ENCODE measurements at regions not wholly inside any gene's neighbourhood (a gene's known extent, or its start where the extent isn't known, plus 50 kb on each side); places are given as distances from the start of the nearest gene placed in this dataset.

DNA sequence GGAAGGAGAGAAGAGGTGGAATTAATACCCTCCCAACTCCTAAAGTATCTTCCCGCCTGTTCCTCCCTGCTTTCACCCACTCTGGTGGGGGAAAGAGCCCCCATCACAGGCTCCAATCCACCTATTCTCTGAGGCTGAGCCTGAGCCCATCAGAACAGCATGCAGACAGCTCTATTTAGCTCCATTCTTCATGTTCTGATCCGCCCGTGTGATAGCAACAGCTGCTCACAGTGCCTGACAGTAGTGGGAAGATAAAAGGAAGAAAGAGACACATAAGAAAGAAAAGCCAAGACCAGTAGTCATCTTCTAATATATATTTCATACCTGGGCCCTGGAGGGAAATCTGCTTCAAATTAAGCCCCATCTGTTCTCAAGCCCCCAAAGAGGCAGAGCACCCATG is 80.3 kb upstream of the AKIP1 start:
- Histone ChIP-seq H3F3A (replicated peaks; ENCODE audit: insufficient read depth) (peaks cover 25% of the 10 kb centered on the region), H2AFZ (ENCODE audit: low read depth) (no peak overlapping the region), H3K4me3 (ENCODE audit: low read depth in 2 of 2, low read length in 1 of 2) (no peak overlapping the region), H3K27me3 (ENCODE audit: insufficient read depth) (no peaks in the 10 kb centered on the region), H3K27ac (ENCODE audit: low read depth in 2 of 2, low read length in 1 of 2) (no peak overlapping the region; a peak in 1 of 4 replicates), H4K20me1 (ENCODE audit: insufficient read depth) (no peaks in the 10 kb centered on the region), H3K4me1 (ENCODE audit: control insufficient read depth in 1 of 2, insufficient read depth in 2 of 2, low read depth in 1 of 2, low read length in 1 of 2) (peaks cover 35 to 36% of the 10 kb centered on the region in 2 experiments), H3K36me3 (replicated peaks in 1 of 2; ENCODE audit: control insufficient read depth in 1 of 2, insufficient read depth in 2 of 2, low read length in 1 of 2) (peaks cover 2 to 6% of the 10 kb centered on the region in 2 experiments), H3K9ac (no peak overlapping the region), H3K9me2 (no peaks in the 10 kb centered on the region), H3K4me2 (no peak overlapping the region), H3K9me3 (no peaks in the 10 kb centered on the region), H3K79me2 (ENCODE audit: insufficient read depth) (peaks cover 16% of the 10 kb centered on the region; the same call in 1 of the 2 replicates)
- ChIA-PET CTCF (interaction anchor here (0.6 to 0.9 kb wide), 2 partner anchors 12 to 36 kb away, joined by 3 read pairs; no protein-coding TSS in a partner anchor), POLR2A (interaction anchor here (0.6 to 1.2 kb wide), 2 partner anchors 41 to 142 kb away, joined by 3 read pairs; no protein-coding TSS in a partner anchor)
- peak; percentile 31; the same call in 1 of the 2 replicates for TF ChIP-seq GATA2 (CRISPR knock-in tag; IDR thresholded peaks at IDR 0.05)
- TF ChIP-seq EZH2phosphoT487 (IDR thresholded peaks at IDR 0.05; ENCODE audit: borderline replicate concordance, low read depth): no peak
- 93% methylated on average over 3 of the region's 3 CpGs for WGBS (ENCODE audit: low lambda C conversion rate)
- no peak for DNase-seq

DNA sequence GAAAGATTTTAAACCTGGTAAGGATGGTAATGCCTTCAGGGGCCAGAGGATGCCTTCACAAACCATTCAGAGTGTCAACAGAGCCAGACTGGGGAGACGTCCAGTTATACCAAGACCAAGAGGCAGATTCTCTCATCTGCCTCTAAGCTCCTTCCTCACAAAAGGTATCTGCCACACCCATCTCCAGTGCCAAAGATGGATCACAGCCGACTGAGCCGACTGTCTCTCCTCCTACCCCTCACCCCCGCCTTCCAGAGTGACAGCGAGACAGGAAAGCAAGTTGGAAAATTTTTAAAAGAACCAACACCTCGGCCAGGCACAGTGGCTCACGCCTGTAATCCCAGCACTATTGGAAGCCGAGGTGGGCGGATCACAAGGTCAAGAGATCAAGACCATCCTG is 79.1 kb upstream of the AKIP1 start:
- H3K4me2 ChIP-seq: no peak overlapping the region
- peaks cover 13% of the 10 kb centered on the region for H3F3A ChIP-seq (replicated peaks; ENCODE audit: insufficient read depth)
- H3K4me3 ChIP-seq (ENCODE audit: low read depth in 2 of 2, low read length in 1 of 2): no peak overlapping the region
- no peak overlapping the region for H3K9ac ChIP-seq
- no peaks in the 10 kb centered on the region for H3K9me3 ChIP-seq
- no peaks in the 10 kb centered on the region for H3K27me3 ChIP-seq (ENCODE audit: insufficient read depth)
- 85% methylated on average over 8 of the region's 9 CpGs for WGBS (ENCODE audit: low lambda C conversion rate)
- peaks cover 24 to 38% of the 10 kb centered on the region in 2 experiments for H3K4me1 ChIP-seq (ENCODE audit: control insufficient read depth in 1 of 2, insufficient read depth in 2 of 2, low read depth in 1 of 2, low read length in 1 of 2)
- CTCF ChIA-PET: interaction anchor here (1.0 to 1.2 kb wide), 2 partner anchors 13 to 38 kb away, joined by 3 read pairs; no protein-coding TSS in a partner anchor
- TF ChIP-seq RAD21 (IDR thresholded peaks at IDR 0.05; ENCODE audit: low read length): no peak
- no peak for TF ChIP-seq TCF12 (IDR thresholded peaks at IDR 0.05)
- TF ChIP-seq, protein P1, sequence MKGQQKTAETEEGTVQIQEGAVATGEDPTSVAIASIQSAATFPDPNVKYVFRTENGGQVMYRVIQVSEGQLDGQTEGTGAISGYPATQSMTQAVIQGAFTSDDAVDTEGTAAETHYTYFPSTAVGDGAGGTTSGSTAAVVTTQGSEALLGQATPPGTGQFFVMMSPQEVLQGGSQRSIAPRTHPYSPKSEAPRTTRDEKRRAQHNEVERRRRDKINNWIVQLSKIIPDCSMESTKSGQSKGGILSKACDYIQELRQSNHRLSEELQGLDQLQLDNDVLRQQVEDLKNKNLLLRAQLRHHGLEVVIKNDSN (IDR thresholded peaks at IDR 0.05; ENCODE audit: borderline replicate concordance, low read depth): no peak
- no peak for TF ChIP-seq TAF1 (IDR thresholded peaks at IDR 0.05; ENCODE audit: borderline replicate concordance, low read depth, low read length)
- TF ChIP-seq FOXJ3 (CRISPR knock-in tag; IDR thresholded peaks at IDR 0.05): no peak
- no peak for TF ChIP-seq RXRA (IDR thresholded peaks at IDR 0.05; ENCODE audit: borderline replicate concordance, low read depth)
- TF ChIP-seq YY1 (IDR thresholded peaks at IDR 0.05; ENCODE audit: low read depth): no peak
- no peak for TF ChIP-seq CHD2 (IDR thresholded peaks at IDR 0.05; ENCODE audit: low read length, partially characterized antibody)
- no peak for TF ChIP-seq MXI1 (IDR thresholded peaks at IDR 0.05; ENCODE audit: low read depth, low read length)
- TF ChIP-seq SIN3A (IDR thresholded peaks at IDR 0.05; ENCODE audit: borderline replicate concordance, low read depth, low read length): no peak
- DNase-seq: no peak
- peaks cover 2 to 6% of the 10 kb centered on the region in 2 experiments for H3K36me3 ChIP-seq (replicated peaks in 1 of 2; ENCODE audit: control insufficient read depth in 1 of 2, insufficient read depth in 2 of 2, low read length in 1 of 2)
- POLR2A ChIA-PET: interaction anchor here (1.2 kb wide), 1 partner anchor 40 kb away, joined by 3 read pairs; no protein-coding TSS in a partner anchor
- peaks cover 19% of the 10 kb centered on the region; the same call in 1 of the 2 replicates for H3K79me2 ChIP-seq (ENCODE audit: insufficient read depth)
- H4K20me1 ChIP-seq (ENCODE audit: insufficient read depth): no peaks in the 10 kb centered on the region
- no peaks in the 10 kb centered on the region for H3K9me2 ChIP-seq
- H3K27ac ChIP-seq (ENCODE audit: low read depth in 2 of 2, low read length in 1 of 2): peak overlapping the region in 1 of 2 experiments; percentile 91; a peak in 2 of 4 replicates
- H2AFZ ChIP-seq (ENCODE audit: low read depth): no peak overlapping the region
